GM20431 (cell line): ENCODE measurements at regions not wholly inside any gene's neighbourhood (a gene's known extent, or its start where the extent isn't known, plus 50 kb on each side); places are given as distances from the start of the nearest gene placed in this dataset.

Source experiments
- in situ Hi-C: fragments of 300-500 bp; cut with MseI, MboI; formaldehyde crosslinking; loops from one replicate; pipeline ENCODE4 v1.15.0; 2020; ENCODE audit warnings: low sequenced_read_pairs; ENCODE audit not compliant: unreplicated experiment

GRCh38 chr3:168436245-168436724 lies 340.6 kb upstream of the GOLIM4 start:
- in situ Hi-C loops: no loop called here

GRCh38 chr3:168431491-168431890 lies 335.8 kb upstream of the GOLIM4 start:
- in situ Hi-C loops: no loop called here

GRCh38 chr3:168427835-168428475 lies 332.2 kb upstream of the GOLIM4 start:
- in situ Hi-C loops: no loop called here

GRCh38 chr3:168427156-168427555 lies 331.4 kb upstream of the GOLIM4 start:
- in situ Hi-C loops: no loop called here

GRCh38 chr3:168425936-168426595 lies 330.3 kb upstream of the GOLIM4 start:
- in situ Hi-C loops: no loop called here

- in situ Hi-C loops: no loop called here
Observed at GRCh38 chr3:168424059-168424734, 328.5 kb upstream of the GOLIM4 start.

GRCh38 chr3:168422843-168423242 lies 327.1 kb upstream of the GOLIM4 start:
- in situ Hi-C loops: no loop called here

- in situ Hi-C loops: no loop called here
Observed at GRCh38 chr3:168419091-168419490, 323.4 kb upstream of the GOLIM4 start.

GRCh38 chr3:168417016-168417415 lies 321.3 kb upstream of the GOLIM4 start:
- in situ Hi-C loops: no loop called here

- in situ Hi-C loops: no loop called here
Observed at GRCh38 chr3:168416446-168416845, 320.7 kb upstream of the GOLIM4 start.

GRCh38 chr3:168414149-168414548 lies 318.4 kb upstream of the GOLIM4 start:
- in situ Hi-C loops: no loop called here

GRCh38 chr3:168407381-168407780 lies 311.7 kb upstream of the GOLIM4 start:
- in situ Hi-C loops: no loop called here

GRCh38 chr3:168405288-168405687 lies 309.6 kb upstream of the GOLIM4 start:
- in situ Hi-C loops: no loop called here

GRCh38 chr3:168398371-168399025 lies 302.8 kb upstream of the GOLIM4 start:
- in situ Hi-C loops: no loop called here

- in situ Hi-C loops: no loop called here
Observed at GRCh38 chr3:168396861-168397260, 301.1 kb upstream of the GOLIM4 start.

- in situ Hi-C loops: no loop called here
Observed at GRCh38 chr3:168395551-168395950, 299.8 kb upstream of the GOLIM4 start.

- in situ Hi-C loops: no loop called here
Observed at GRCh38 chr3:168394439-168394838, 298.7 kb upstream of the GOLIM4 start.

- in situ Hi-C loops: no loop called here
Observed at GRCh38 chr3:168386301-168386700, 290.6 kb upstream of the GOLIM4 start.

GRCh38 chr3:168384990-168385389 lies 289.3 kb upstream of the GOLIM4 start:
- in situ Hi-C loops: no loop called here

GRCh38 chr3:168383573-168383972 lies 287.8 kb upstream of the GOLIM4 start:
- in situ Hi-C loops: no loop called here

- in situ Hi-C loops: no loop called here
Observed at GRCh38 chr3:168371846-168372245, 276.1 kb upstream of the GOLIM4 start.
